GM12878 (cell line): ENCODE measurements at regions not wholly inside any gene's neighbourhood (a gene's known extent, or its start where the extent isn't known, plus 50 kb on each side); places are given as distances from the start of the nearest gene placed in this dataset.

Experiments used
- ATAC-seq: fragments of 200-7000 bp; cut with Tn5 transposase; 3 replicates; pipeline ENCODE4 v1.9.1; 2020; ENCODE audit warnings: mild to moderate bottlenecking, moderate library complexity
- BruUV-seq: library from RNA; stranded (reverse); fragments of 400-500 nt; replicated peaks from 2 replicates; lab custom pipeline; 2021; lab: Mats Ljungman, UMichigan
- CTCF ChIA-PET: fragments of 300-600 bp; sonication (Branson Sonifier 250); formaldehyde crosslinking; extraction: SDS; loops from one replicate; lab custom pipeline; 2021; ENCODE audit warnings: inconsistent platforms; lab: Yijun Ruan, JAX
- POLR2A ChIA-PET: fragments of 350-600 bp; formaldehyde crosslinking; extraction: SDS; loops from one replicate; lab custom pipeline; 2021; ENCODE audit warnings: inconsistent platforms; lab: Charles Lee
- RAD21 ChIA-PET: fragments of 300-600 bp; sonication (Branson Sonifier 250); formaldehyde crosslinking; loops from one replicate; lab custom pipeline; 2023; ENCODE audit warnings: antibody characterized with exemption; ENCODE audit not compliant: unreplicated experiment; lab: Charles Lee
- SMC1A ChIA-PET: fragments of 300-600 bp; sonication (Branson Sonifier 250); formaldehyde crosslinking; loops from one replicate; lab custom pipeline; 2023; ENCODE audit not compliant: unreplicated experiment, uncharacterized antibody; lab: Charles Lee
- DNase-seq: peaks from one replicate; pipeline ENCODE4 v3.0.0-alpha.2; 2011; ENCODE audit warnings: low read depth, low spot score
- FAIRE-seq: peaks from 3 replicates; lab custom pipeline; 2011; peaks lifted over from hg19 to GRCh38; lab: Jason Lieb, UNC
- H2AFZ ChIP-seq: 2 replicates; pipeline ENCODE4 v1.6.0; 2011; ENCODE audit warnings: low read depth, low read length, control low read depth; ENCODE audit not compliant: control insufficient read depth
- H3K27ac ChIP-seq: 2 replicates; pipeline ENCODE4 v1.5.1; 2011; ENCODE audit warnings: control low read depth; ENCODE audit not compliant: control insufficient read depth, insufficient read depth
- H3K27me3 ChIP-seq, 2 experiments: replicated peaks in 1 of 2; 2 replicates each; pipeline versions ENCODE4 v1.6.0 to v1.6.1; 2011; ENCODE audit warnings: low read length in 1 of 2; ENCODE audit not compliant: control insufficient read depth in 2 of 2, insufficient read depth in 2 of 2
- H3K36me3 ChIP-seq, 2 experiments: 2 replicates each; pipeline ENCODE4 v1.5.1; 2011; ENCODE audit warnings: low read length in 1 of 2; ENCODE audit not compliant: control insufficient read depth in 2 of 2, insufficient read depth in 2 of 2
- H3K4me1 ChIP-seq: 2 replicates; pipeline ENCODE4 v1.6.1; 2011; ENCODE audit warnings: mild to moderate bottlenecking, low read length, moderate library complexity, mixed read lengths; ENCODE audit not compliant: control insufficient read depth, insufficient read depth
- H3K4me2 ChIP-seq: 2 replicates; pipeline ENCODE4 v1.6.0; 2011; ENCODE audit warnings: control low read depth; ENCODE audit not compliant: control insufficient read depth, insufficient read depth
- H3K4me3 ChIP-seq: fragments of 200-600 bp; sonication (generic); 2 replicates; pipeline ENCODE4 v1.5.1; 2016
- H3K79me2 ChIP-seq: 2 replicates; pipeline ENCODE4 v1.6.0; 2011; ENCODE audit warnings: low read length; ENCODE audit not compliant: control insufficient read depth, insufficient read depth
- H3K9ac ChIP-seq: 2 replicates; pipeline ENCODE4 v1.8.0; 2011; ENCODE audit warnings: low read length, control low read depth, mixed read lengths; ENCODE audit not compliant: control insufficient read depth, insufficient read depth
- H3K9me3 ChIP-seq: replicated peaks from 3 replicates; pipeline ENCODE4 v1.5.1; 2011; ENCODE audit warnings: mild to moderate bottlenecking, low read length; ENCODE audit not compliant: control insufficient read depth, insufficient read depth
- H4K20me1 ChIP-seq: 2 replicates; pipeline ENCODE4 v1.6.0; 2011; ENCODE audit not compliant: control insufficient read depth, insufficient read depth
- ASH2L ChIP-seq: fragments of 300-600, 200-600 bp; sonication (generic); IDR thresholded peaks from 2 replicates; pipeline ENCODE4 v1.6.1; 2017; ENCODE audit warnings: low read depth, mild to moderate bottlenecking, borderline replicate concordance
- ATF3 ChIP-seq: IDR thresholded peaks from 2 replicates; pipeline ENCODE4 v1.6.1; 2011; ENCODE audit warnings: low read depth, mild to moderate bottlenecking, low read length, moderate library complexity, borderline replicate concordance; ENCODE audit errors: extremely low read depth
- CHD1 ChIP-seq: IDR thresholded peaks from 2 replicates; pipeline ENCODE4 v1.6.1; 2012; ENCODE audit warnings: low read depth, low read length, improper control_type of control experiment
- CREM ChIP-seq: IDR thresholded peaks from 2 replicates; pipeline ENCODE4 v1.6.1; 2014; ENCODE audit warnings: antibody characterized with exemption, low read depth
- ESRRA ChIP-seq: IDR thresholded peaks from 2 replicates; pipeline ENCODE4 v1.6.1; 2012; ENCODE audit warnings: mild to moderate bottlenecking, low read length, improper control_type of control experiment
- HDAC2 ChIP-seq: fragments of 200-600 bp; sonication (generic); IDR thresholded peaks from 2 replicates; pipeline ENCODE4 v1.6.1; 2017
- KDM1A ChIP-seq: fragments of 200-600 bp; sonication (generic); IDR thresholded peaks from 2 replicates; pipeline ENCODE4 v1.6.1; 2016; ENCODE audit warnings: borderline replicate concordance
- MYB ChIP-seq: fragments of 150-350 bp; IDR thresholded peaks from 2 replicates; pipeline ENCODE4 v1.6.1; 2014; ENCODE audit warnings: mild to moderate bottlenecking, low read depth, low read length, borderline replicate concordance
- NRF1 ChIP-seq: conservative IDR thresholded peaks from 2 replicates; pipeline ENCODE4 v1.6.1; 2011; ENCODE audit warnings: mild to moderate bottlenecking, low read depth, low read length, improper control_type of control experiment
- PAX5 ChIP-seq: IDR thresholded peaks from 2 replicates; pipeline ENCODE4 v1.6.1; 2011; ENCODE audit warnings: low read depth, low read length, borderline replicate concordance
- SMAD5 ChIP-seq: IDR thresholded peaks from 2 replicates; pipeline ENCODE4 v1.6.1; 2016; ENCODE audit warnings: antibody characterized with exemption, low read depth
- STAT3 ChIP-seq: IDR thresholded peaks from 2 replicates; pipeline ENCODE4 v1.6.1; 2011; ENCODE audit warnings: low read depth, low read length, improper control_type of control experiment
- TARDBP ChIP-seq: IDR thresholded peaks from 2 replicates; pipeline ENCODE4 v1.6.1; 2016; ENCODE audit warnings: borderline replicate concordance
- ZZZ3 ChIP-seq: IDR thresholded peaks from 2 replicates; pipeline ENCODE4 v1.6.1; 2011; ENCODE audit warnings: low read depth; ENCODE audit not compliant: control insufficient read depth, insufficient read length
- WGBS: methylation state at CpG from one replicate; pipeline ENCODE4 v1.1.6; 2016; ENCODE audit warnings: low lambda C conversion rate; ENCODE audit not compliant: insufficient replicate concordance, insufficient coverage; ENCODE audit errors: missing lambda C conversion rate; 5-methylcytosine and 5-hydroxymethylcytosine counted together
- in situ Hi-C: fragments of 300-500 bp; cut with MboI; formaldehyde crosslinking; loops from 9 replicates; pipeline ENCODE4 v1.14.3; 2018; ENCODE audit warnings: mixed read lengths
- intact Hi-C: fragments of 100-400 bp; cut with micrococcal nuclease; formaldehyde crosslinking; loops from one replicate; pipeline ENCODE4 v1.14.2; 2022; ENCODE audit not compliant: unreplicated experiment
- TF ChIP-seq, protein P1 (sequence below): fragments of 450-650 bp; IDR thresholded peaks from 2 replicates; pipeline ENCODE4 v1.6.1; 2017; ENCODE audit warnings: mild to moderate bottlenecking, moderate library complexity
- TF ChIP-seq, protein P2 (sequence below): fragments of 450-650 bp; IDR thresholded peaks from 2 replicates; pipeline ENCODE4 v1.6.1; 2018; ENCODE audit warnings: mild to moderate bottlenecking, low read depth, moderate library complexity; ENCODE audit not compliant: partially characterized antibody

GRCh38 chr3:96760956-96761355 lies 53.4 kb upstream of the EPHA6 start:
- FAIRE-seq: no peak
- 21% methylated on average over 4 of the region's 4 CpGs for WGBS
- intact Hi-C loops: no loop called here
- ChIA-PET CTCF (no interaction called here), POLR2A (no interaction called here), RAD21 (no interaction called here), SMC1A (no interaction called here)
- Histone ChIP-seq H2AFZ (no peak overlapping the region), H3K4me1 (no peaks in the 10 kb centered on the region), H3K9ac (no peak overlapping the region), H4K20me1 (no peaks in the 10 kb centered on the region), H3K4me3 (no peak overlapping the region), H3K79me2 (no peaks in the 10 kb centered on the region), H3K4me2 (no peak overlapping the region), H3K27me3 (no peaks in the 10 kb centered on the region), H3K36me3 (no peaks in the 10 kb centered on the region), H3K27ac (no peak overlapping the region), H3K9me3 (no peaks in the 10 kb centered on the region)
- in situ Hi-C loops: no loop called here
- BruUV-seq: no TSS peak
- DNase-seq: no peak
- no peak for ATAC-seq
- no peak for TF ChIP-seq CHD1
- no peak for TF ChIP-seq ZZZ3
- TF ChIP-seq, protein P1, sequence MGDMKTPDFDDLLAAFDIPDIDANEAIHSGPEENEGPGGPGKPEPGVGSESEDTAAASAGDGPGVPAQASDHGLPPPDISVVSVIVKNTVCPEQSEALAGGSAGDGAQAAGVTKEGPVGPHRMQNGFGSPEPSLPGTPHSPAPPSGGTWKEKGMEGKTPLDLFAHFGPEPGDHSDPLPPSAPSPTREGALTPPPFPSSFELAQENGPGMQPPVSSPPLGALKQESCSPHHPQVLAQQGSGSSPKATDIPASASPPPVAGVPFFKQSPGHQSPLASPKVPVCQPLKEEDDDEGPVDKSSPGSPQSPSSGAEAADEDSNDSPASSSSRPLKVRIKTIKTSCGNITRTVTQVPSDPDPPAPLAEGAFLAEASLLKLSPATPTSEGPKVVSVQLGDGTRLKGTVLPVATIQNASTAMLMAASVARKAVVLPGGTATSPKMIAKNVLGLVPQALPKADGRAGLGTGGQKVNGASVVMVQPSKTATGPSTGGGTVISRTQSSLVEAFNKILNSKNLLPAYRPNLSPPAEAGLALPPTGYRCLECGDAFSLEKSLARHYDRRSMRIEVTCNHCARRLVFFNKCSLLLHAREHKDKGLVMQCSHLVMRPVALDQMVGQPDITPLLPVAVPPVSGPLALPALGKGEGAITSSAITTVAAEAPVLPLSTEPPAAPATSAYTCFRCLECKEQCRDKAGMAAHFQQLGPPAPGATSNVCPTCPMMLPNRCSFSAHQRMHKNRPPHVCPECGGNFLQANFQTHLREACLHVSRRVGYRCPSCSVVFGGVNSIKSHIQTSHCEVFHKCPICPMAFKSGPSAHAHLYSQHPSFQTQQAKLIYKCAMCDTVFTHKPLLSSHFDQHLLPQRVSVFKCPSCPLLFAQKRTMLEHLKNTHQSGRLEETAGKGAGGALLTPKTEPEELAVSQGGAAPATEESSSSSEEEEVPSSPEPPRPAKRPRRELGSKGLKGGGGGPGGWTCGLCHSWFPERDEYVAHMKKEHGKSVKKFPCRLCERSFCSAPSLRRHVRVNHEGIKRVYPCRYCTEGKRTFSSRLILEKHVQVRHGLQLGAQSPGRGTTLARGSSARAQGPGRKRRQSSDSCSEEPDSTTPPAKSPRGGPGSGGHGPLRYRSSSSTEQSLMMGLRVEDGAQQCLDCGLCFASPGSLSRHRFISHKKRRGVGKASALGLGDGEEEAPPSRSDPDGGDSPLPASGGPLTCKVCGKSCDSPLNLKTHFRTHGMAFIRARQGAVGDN: no peak
- no peak for TF ChIP-seq ESRRA
- no peak for TF ChIP-seq ATF3
- TF ChIP-seq, protein P2, sequence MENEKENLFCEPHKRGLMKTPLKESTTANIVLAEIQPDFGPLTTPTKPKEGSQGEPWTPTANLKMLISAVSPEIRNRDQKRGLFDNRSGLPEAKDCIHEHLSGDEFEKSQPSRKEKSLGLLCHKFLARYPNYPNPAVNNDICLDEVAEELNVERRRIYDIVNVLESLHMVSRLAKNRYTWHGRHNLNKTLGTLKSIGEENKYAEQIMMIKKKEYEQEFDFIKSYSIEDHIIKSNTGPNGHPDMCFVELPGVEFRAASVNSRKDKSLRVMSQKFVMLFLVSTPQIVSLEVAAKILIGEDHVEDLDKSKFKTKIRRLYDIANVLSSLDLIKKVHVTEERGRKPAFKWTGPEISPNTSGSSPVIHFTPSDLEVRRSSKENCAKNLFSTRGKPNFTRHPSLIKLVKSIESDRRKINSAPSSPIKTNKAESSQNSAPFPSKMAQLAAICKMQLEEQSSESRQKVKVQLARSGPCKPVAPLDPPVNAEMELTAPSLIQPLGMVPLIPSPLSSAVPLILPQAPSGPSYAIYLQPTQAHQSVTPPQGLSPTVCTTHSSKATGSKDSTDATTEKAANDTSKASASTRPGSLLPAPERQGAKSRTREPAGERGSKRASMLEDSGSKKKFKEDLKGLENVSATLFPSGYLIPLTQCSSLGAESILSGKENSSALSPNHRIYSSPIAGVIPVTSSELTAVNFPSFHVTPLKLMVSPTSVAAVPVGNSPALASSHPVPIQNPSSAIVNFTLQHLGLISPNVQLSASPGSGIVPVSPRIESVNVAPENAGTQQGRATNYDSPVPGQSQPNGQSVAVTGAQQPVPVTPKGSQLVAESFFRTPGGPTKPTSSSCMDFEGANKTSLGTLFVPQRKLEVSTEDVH: no peak
- no peak for TF ChIP-seq ASH2L
- TF ChIP-seq TARDBP: no peak
- no peak for TF ChIP-seq HDAC2
- no peak for TF ChIP-seq SMAD5
- no peak for TF ChIP-seq STAT3
- TF ChIP-seq NRF1: no peak
- no peak for TF ChIP-seq MYB
- TF ChIP-seq CREM: no peak
- no peak for TF ChIP-seq PAX5
- TF ChIP-seq KDM1A: no peak
